K562 (cell line): ENCODE measurements at regions not wholly inside any gene's neighbourhood (a gene's known extent, or its start where the extent isn't known, plus 50 kb on each side); places are given as distances from the start of the nearest gene placed in this dataset.

Experiments used
- ATAC-seq: fragments of 200-7000 bp; cut with Tn5 transposase; 3 replicates; pipeline ENCODE4 v1.9.1; 2020; ENCODE audit warnings: moderate library complexity
- BruUV-seq: library from RNA; stranded (reverse); fragments of 400-500 nt; replicated peaks from 2 replicates; lab custom pipeline; 2021; lab: Mats Ljungman, UMichigan
- CTCF ChIA-PET: fragments of 300-600 bp; formaldehyde crosslinking; extraction: SDS; loops from one replicate; lab custom pipeline; 2021; ENCODE audit warnings: low intra/inter-chr PET ratio; lab: Yijun Ruan, JAX
- POLR2A ChIA-PET: fragments of 300-600, 350-650 bp; sonication (Branson Sonifier 250); formaldehyde crosslinking; extraction: SDS; loops from one replicate; lab custom pipeline; 2021; ENCODE audit warnings: antibody characterized with exemption, inconsistent platforms; lab: Yijun Ruan, JAX
- DNase-seq, 4 experiments: peaks; one replicate each; pipeline versions ENCODE4 v3.0.0 to v3.0.0-alpha.2; 2011 to 2018; ENCODE audit warnings: low spot score in 3 of 4, mixed read lengths in 3 of 4; ENCODE audit errors: extremely low read depth in 1 of 4
- FAIRE-seq: peaks from 2 replicates; lab custom pipeline; 2011; peaks lifted over from hg19 to GRCh38; lab: Jason Lieb, UNC
- H2AFZ ChIP-seq: 2 replicates; pipeline ENCODE4 v1.6.0; 2011; ENCODE audit warnings: low read depth, low read length, control low read depth, inconsistent platforms
- H3K27ac ChIP-seq: fragments of 200-600 bp; 3 replicates; pipeline ENCODE4 v1.8.0; 2011; ENCODE audit warnings: low read depth, mild to moderate bottlenecking, control low read depth, inconsistent platforms, low read length, moderate library complexity, mixed read lengths; ENCODE audit errors: extremely low read depth
- H3K27me3 ChIP-seq, 2 experiments: fragments of 300-600 bp in 1 of 2; 2 replicates in 1 of 2; 3 replicates in 1 of 2; pipeline versions ENCODE4 v1.6.0 to v1.8.0; 2011; ENCODE audit warnings: inconsistent platforms in 2 of 2, low read length in 2 of 2, mild to moderate bottlenecking in 1 of 2, mixed read lengths in 1 of 2, moderate library complexity in 1 of 2; ENCODE audit not compliant: control insufficient read depth in 2 of 2, insufficient read depth in 2 of 2
- H3K36me3 ChIP-seq: fragments of 300-600 bp; 3 replicates; pipeline ENCODE4 v1.8.0; 2011; ENCODE audit warnings: mild to moderate bottlenecking, low read length, inconsistent platforms; ENCODE audit not compliant: control insufficient read depth, insufficient read depth
- H3K4me1 ChIP-seq, 2 experiments: fragments of 200-600 bp in 1 of 2; replicated peaks in 1 of 2; 2 replicates in 1 of 2; 3 replicates in 1 of 2; pipeline versions ENCODE4 v1.5.1 to v1.8.0; 2011; ENCODE audit warnings: inconsistent platforms in 2 of 2, low read length in 2 of 2, mild to moderate bottlenecking in 1 of 2, mixed read lengths in 1 of 2, moderate library complexity in 1 of 2; ENCODE audit not compliant: control insufficient read depth in 2 of 2, insufficient read depth in 2 of 2
- H3K4me2 ChIP-seq: 2 replicates; pipeline ENCODE4 v1.6.1; 2011; ENCODE audit warnings: low read length, control low read depth, inconsistent platforms, mixed read lengths; ENCODE audit not compliant: insufficient read depth
- H3K4me3 ChIP-seq: fragments of 200-600 bp; sonication (generic), shearing (Covaris generic); 2 replicates; pipeline ENCODE4 v1.5.1; 2016; ENCODE audit warnings: control low read depth, inconsistent platforms
- H3K79me2 ChIP-seq: fragments of 200-600 bp; 3 replicates; pipeline ENCODE4 v1.8.0; 2011; ENCODE audit warnings: low read length, inconsistent platforms; ENCODE audit not compliant: control insufficient read depth, insufficient read depth
- H3K9ac ChIP-seq, 2 experiments: 2 replicates each; pipeline versions ENCODE4 v1.6.0 to v1.6.1; 2011; ENCODE audit warnings: low read depth in 2 of 2, low read length in 2 of 2, control low read depth in 1 of 2, inconsistent platforms in 1 of 2, mild to moderate bottlenecking in 1 of 2, mixed read lengths in 1 of 2; ENCODE audit not compliant: insufficient read depth in 1 of 2
- H3K9me1 ChIP-seq: one replicate; pipeline ENCODE4 v1.6.0; 2011; ENCODE audit warnings: inconsistent platforms, mild to moderate bottlenecking, low read length, moderate library complexity; ENCODE audit not compliant: control insufficient read depth, insufficient read depth
- H3K9me3 ChIP-seq: replicated peaks from 2 replicates; pipeline ENCODE4 v1.5.1; 2011; ENCODE audit warnings: low read depth, low read length, inconsistent platforms; ENCODE audit not compliant: control insufficient read depth, insufficient read depth
- H4K20me1 ChIP-seq: replicated peaks from 2 replicates; pipeline ENCODE4 v1.6.1; 2011; ENCODE audit warnings: low read length, inconsistent platforms, mixed read lengths; ENCODE audit not compliant: control insufficient read depth, insufficient read depth
- CHD4 ChIP-seq: fragments of 200-600 bp; sonication (generic); IDR thresholded peaks from 3 replicates; pipeline ENCODE4 v1.6.1; 2012; ENCODE audit warnings: low read depth, mild to moderate bottlenecking, mixed read lengths, low read length, inconsistent platforms; ENCODE audit not compliant: insufficient read depth, insufficient replicate concordance, poor library complexity, severe bottlenecking
- DDX20 ChIP-seq: fragments of 450-650 bp; IDR thresholded peaks from 2 replicates; pipeline ENCODE4 v1.6.1; 2016; ENCODE audit warnings: missing genetic modification characterization, low read depth, mild to moderate bottlenecking, missing compliant biosample characterization, moderate library complexity
- RBM15 ChIP-seq: fragments of 200-400 bp; formaldehyde crosslinking; IDR thresholded peaks from 2 replicates; pipeline ENCODE4 v1.6.1; 2018; ENCODE audit warnings: mild to moderate bottlenecking, low read length, moderate library complexity; ENCODE audit not compliant: insufficient read depth
- RBM34 ChIP-seq: fragments of 200-400 bp; formaldehyde crosslinking; IDR thresholded peaks from 2 replicates; pipeline ENCODE4 v1.6.1; 2018; ENCODE audit warnings: low read length, borderline replicate concordance; ENCODE audit not compliant: insufficient read depth
- RFX7 ChIP-seq: fragments of 250-450 bp; sonication (Bioruptor Pico); IDR thresholded peaks from 2 replicates; pipeline ENCODE4 v1.5.1; 2021; ENCODE audit warnings: mild to moderate bottlenecking
- SIX5 ChIP-seq, 2 experiments: IDR thresholded peaks; 2 replicates each; pipeline ENCODE4 v1.6.1; 2011; ENCODE audit warnings: low read length in 2 of 2, borderline replicate concordance in 1 of 2, low read depth in 1 of 2, mild to moderate bottlenecking in 1 of 2, moderate library complexity in 1 of 2; ENCODE audit not compliant: insufficient read depth in 1 of 2
- SPI1 ChIP-seq: IDR thresholded peaks from 2 replicates; pipeline ENCODE4 v1.6.1; 2011; ENCODE audit warnings: low read depth, low read length, control low read depth, borderline replicate concordance
- SREBF1 ChIP-seq: fragments of 150-350 bp; IDR thresholded peaks from 2 replicates; pipeline ENCODE4 v1.6.1; 2014; ENCODE audit warnings: antibody characterized with exemption, low read depth, low read length, borderline replicate concordance
- ZFX ChIP-seq: sonication (generic); formaldehyde crosslinking; IDR thresholded peaks from 2 replicates; pipeline ENCODE4 v1.8.0; 2022; ENCODE audit warnings: mild to moderate bottlenecking, missing genetic modification reagents, moderate library complexity
- WGBS: fragments of 100-300 bp; shearing (Covaris generic); methylation state at CpG from one replicate; pipeline ENCODE4 v1.1.6; 2016; ENCODE audit warnings: low coverage, mixed read lengths; ENCODE audit not compliant: insufficient coverage; ENCODE audit errors: missing lambda C conversion rate; 5-methylcytosine and 5-hydroxymethylcytosine counted together
- in situ Hi-C: fragments of 300-500 bp; cut with MboI; formaldehyde crosslinking; loops from 4 replicates; pipeline ENCODE4 v1.15.0; 2018; ENCODE audit warnings: inconsistent platforms, mixed read lengths
- intact Hi-C: fragments of 100-400 bp; cut with micrococcal nuclease; formaldehyde crosslinking; loops from 2 replicates; pipeline ENCODE4 v1.14.2; 2022

- H3K36me3 ChIP-seq = no peaks in the 10 kb centered on the region
- TF ChIP-seq RFX7 (CRISPR knock-in tag) (no peak), DDX20 (no peak), SREBF1 (no peak), SPI1 (no peak), SIX5 (IDR thresholded peaks at IDR 0.05; ENCODE audit: borderline replicate concordance in 1 of 2, insufficient read depth in 1 of 2, low read depth in 1 of 2, low read length in 2 of 2) (no peak), ZFX (CRISPR knock-in tag) (no peak), RBM34 (no peak), RBM15 (no peak), CHD4 (no peak)
- TF ChIP-seq, all 486 proteins: peak for 0
- in situ Hi-C loops = no loop called here
- intact Hi-C loops = no loop called here
- no TSS peak for BruUV-seq
- no peaks in the 10 kb centered on the region for H3K4me1 ChIP-seq
- no peak overlapping the region for H2AFZ ChIP-seq
- ChIA-PET CTCF (no interaction called here), POLR2A (no interaction called here)
- H3K27me3 ChIP-seq = no peaks in the 10 kb centered on the region; a peak in 1 of 5 replicates
- H3K9me1 ChIP-seq = no peaks in the 10 kb centered on the region
- H3K79me2 ChIP-seq = no peaks in the 10 kb centered on the region
- H3K9me3 ChIP-seq = no peaks in the 10 kb centered on the region
- no peaks in the 10 kb centered on the region for H4K20me1 ChIP-seq
- FAIRE-seq = no peak
- H3K4me3 ChIP-seq = no peak overlapping the region
- H3K4me2 ChIP-seq = no peak overlapping the region
- H3K27ac ChIP-seq = no peak overlapping the region
- no peak for DNase-seq
- no peak overlapping the region for H3K9ac ChIP-seq
- WGBS = 0% methylated on average over 4 of the region's 4 CpGs
- no peak for ATAC-seq
Measured at GRCh38 chr2:234305846-234306245, 191.0 kb downstream of the ARL4C start.
